NCI-H345 (cell line): ENCODE measurements at regions not wholly inside any gene's neighbourhood (a gene's known extent, or its start where the extent isn't known, plus 50 kb on each side); places are given as distances from the start of the nearest gene placed in this dataset.

ENCODE experiments used
- DNase-seq: peaks from one replicate; lab custom pipeline; 2025; lab: John Stamatoyannopoulos, UW

- no peak for DNase-seq
Observed at GRCh38 chr1:98203466-98203865, 282.6 kb upstream of the DPYD start.

- DNase-seq: no peak
Observed at GRCh38 chr1:98201666-98202081, 280.8 kb upstream of the DPYD start.

GRCh38 chr1:98197356-98197755 is 276.5 kb upstream of the DPYD start:
- no peak for DNase-seq

GRCh38 chr1:98196012-98196411 is 275.2 kb upstream of the DPYD start:
- no peak for DNase-seq

GRCh38 chr1:98188774-98189173 is 267.9 kb upstream of the DPYD start:
- DNase-seq: no peak

GRCh38 chr1:98184856-98185255 is 264.0 kb upstream of the DPYD start:
- no peak for DNase-seq

GRCh38 chr1:98181036-98181764 is 260.4 kb upstream of the DPYD start:
- DNase-seq: no peak

- no peak for DNase-seq
Observed at GRCh38 chr1:98179151-98179773, 258.4 kb upstream of the DPYD start.

- DNase-seq: no peak
Observed at GRCh38 chr1:98177751-98178150, 256.9 kb upstream of the DPYD start.

GRCh38 chr1:98176936-98177335 is 256.1 kb upstream of the DPYD start:
- DNase-seq: no peak

- DNase-seq: no peak
Observed at GRCh38 chr1:98176414-98176813, 255.6 kb upstream of the DPYD start.

GRCh38 chr1:98172578-98172977 is 251.7 kb upstream of the DPYD start:
- DNase-seq: no peak

- DNase-seq: no peak
Observed at GRCh38 chr1:98172022-98172421, 251.2 kb upstream of the DPYD start.

GRCh38 chr1:98164509-98164908 is 243.7 kb upstream of the DPYD start:
- no peak for DNase-seq

- no peak for DNase-seq
Observed at GRCh38 chr1:98157524-98158313, 236.9 kb upstream of the DPYD start.

- DNase-seq: no peak
Observed at GRCh38 chr1:98147280-98147679, 226.4 kb upstream of the DPYD start.

- no peak for DNase-seq
Observed at GRCh38 chr1:98145655-98146054, 224.8 kb upstream of the DPYD start.

GRCh38 chr1:98143403-98143802 is 222.6 kb upstream of the DPYD start:
- DNase-seq: no peak

- DNase-seq: no peak
Observed at GRCh38 chr1:98133131-98133530, 212.3 kb upstream of the DPYD start.

- no peak for DNase-seq
Observed at GRCh38 chr1:98130408-98130807, 209.6 kb upstream of the DPYD start.

GRCh38 chr1:98129491-98129890 is 208.7 kb upstream of the DPYD start:
- DNase-seq: no peak

GRCh38 chr1:98126740-98127139 is 205.9 kb upstream of the DPYD start:
- DNase-seq: no peak

GRCh38 chr1:98121646-98122045 is 200.8 kb upstream of the DPYD start:
- DNase-seq: no peak
